Activated naive CD8-positive, alpha-beta T cell treated with anti-CD3 and anti-CD28 coated beads, Interleukin-2, amount 50 U/mL, for 24 hours (primary cell): ENCODE measurements at regions not wholly inside any gene's neighbourhood (a gene's known extent, or its start where the extent isn't known, plus 50 kb on each side); places are given as distances from the start of the nearest gene placed in this dataset.
"Not testable (repeated sequence)": the region's sequence is repeated elsewhere in the genome, so short reads cannot be mapped to it uniquely, and the experiment has no call there.

Experiments
- ATAC-seq: fragments of 150-1000 bp; cut with Tn5 transposase; one replicate; pipeline ENCODE4 v1.10.0; 2021
- DNase-seq: peaks from one replicate; pipeline ENCODE4 v3.0.0; 2021
- H3K27ac Mint-ChIP-seq: one replicate; pipeline ENCODE4 v1.8.0; 2021; ENCODE audit warnings: mild to moderate bottlenecking, mixed read lengths
- H3K27me3 Mint-ChIP-seq: one replicate; pipeline ENCODE4 v1.8.0; 2021; ENCODE audit warnings: mixed read lengths
- H3K36me3 Mint-ChIP-seq: one replicate; pipeline ENCODE4 v1.8.0; 2021; ENCODE audit warnings: low read depth, mixed read lengths
- H3K4me1 Mint-ChIP-seq: one replicate; pipeline ENCODE4 v1.8.0; 2021; ENCODE audit warnings: mixed read lengths
- H3K4me3 Mint-ChIP-seq: one replicate; pipeline ENCODE4 v1.8.0; 2021; ENCODE audit warnings: mild to moderate bottlenecking, moderate library complexity, mixed read lengths
- H3K9me3 Mint-ChIP-seq: one replicate; pipeline ENCODE4 v1.8.0; 2021; ENCODE audit warnings: mixed read lengths

DNA sequence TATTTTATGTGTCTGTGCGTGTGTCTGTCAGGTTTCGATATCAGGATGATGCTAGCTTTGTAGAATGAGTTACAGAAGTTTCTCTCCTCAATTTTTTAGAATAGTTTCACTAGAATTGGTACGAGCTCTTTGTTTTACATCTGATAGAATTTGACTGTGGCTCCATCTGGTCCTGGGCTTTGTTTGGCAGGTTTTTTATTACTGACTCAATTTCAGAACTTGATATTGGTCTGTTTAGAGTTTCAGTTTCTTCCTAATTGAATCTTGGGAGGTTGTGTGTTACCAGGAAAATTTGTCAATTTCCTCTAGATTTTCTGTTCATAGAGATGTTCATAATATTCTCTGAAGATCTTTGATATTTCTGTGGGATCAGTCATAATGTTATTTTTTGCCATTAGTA is 289.4 kb upstream of the COL3A1 start:
- Mint-ChIP-seq H3K27ac (no peak overlapping the region), H3K27me3 (no peaks in the 10 kb centered on the region), H3K36me3 (no peaks in the 10 kb centered on the region), H3K4me3 (no peak overlapping the region), H3K9me3 (no peaks in the 10 kb centered on the region), H3K4me1 (no peaks in the 10 kb centered on the region)
- ATAC-seq: no peak
- DNase-seq: no peak

DNA sequence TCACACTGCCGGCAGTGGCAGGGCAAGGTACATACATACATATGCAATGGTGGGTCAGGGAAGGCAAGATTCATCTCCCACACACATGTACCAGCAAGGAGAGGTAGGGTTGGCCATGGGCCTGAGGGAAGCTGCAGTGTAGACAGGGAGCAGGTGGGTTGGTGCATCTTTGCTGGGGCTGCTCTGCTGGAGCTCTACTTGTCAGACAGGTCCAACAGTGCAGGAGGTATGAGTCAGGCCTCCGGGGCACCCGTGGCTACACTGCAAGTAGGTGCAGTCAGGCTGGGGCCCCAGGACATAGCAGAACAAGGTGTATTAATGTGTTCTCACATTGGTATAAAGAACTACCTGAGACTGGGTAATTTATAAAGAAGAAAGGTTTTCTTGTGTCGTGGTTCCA is 281.1 kb upstream of the COL3A1 start:
- Mint-ChIP-seq H3K9me3 (peaks cover 5% of the 10 kb centered on the region), H3K27me3 (no peaks in the 10 kb centered on the region), H3K4me3 (no peak overlapping the region), H3K4me1 (no peaks in the 10 kb centered on the region), H3K36me3 (no peaks in the 10 kb centered on the region), H3K27ac (no peak overlapping the region)
- ATAC-seq: no peak
- DNase-seq: no peak

- H3K4me3 Mint-ChIP-seq: no peak overlapping the region
- ATAC-seq (no peak), DNase-seq (no peak)
- peaks cover 7% of the 10 kb centered on the region for H3K9me3 Mint-ChIP-seq
- H3K27me3 Mint-ChIP-seq: no peaks in the 10 kb centered on the region
- H3K4me1 Mint-ChIP-seq: no peaks in the 10 kb centered on the region
- H3K27ac Mint-ChIP-seq: no peak overlapping the region
- H3K36me3 Mint-ChIP-seq: no peaks in the 10 kb centered on the region
Measured at GRCh38 chr2:188693771-188694170, 280.4 kb upstream of the COL3A1 start.

GRCh38 chr2:188695953-188696352 is 278.2 kb upstream of the COL3A1 start:
- no peaks in the 10 kb centered on the region for H3K4me1 Mint-ChIP-seq
- H3K27me3 Mint-ChIP-seq: no peaks in the 10 kb centered on the region
- H3K36me3 Mint-ChIP-seq: no peaks in the 10 kb centered on the region
- DNase-seq (no peak), ATAC-seq (no peak)
- H3K9me3 Mint-ChIP-seq: peaks cover 11% of the 10 kb centered on the region
- no peak overlapping the region for H3K27ac Mint-ChIP-seq
- H3K4me3 Mint-ChIP-seq: no peak overlapping the region

DNA sequence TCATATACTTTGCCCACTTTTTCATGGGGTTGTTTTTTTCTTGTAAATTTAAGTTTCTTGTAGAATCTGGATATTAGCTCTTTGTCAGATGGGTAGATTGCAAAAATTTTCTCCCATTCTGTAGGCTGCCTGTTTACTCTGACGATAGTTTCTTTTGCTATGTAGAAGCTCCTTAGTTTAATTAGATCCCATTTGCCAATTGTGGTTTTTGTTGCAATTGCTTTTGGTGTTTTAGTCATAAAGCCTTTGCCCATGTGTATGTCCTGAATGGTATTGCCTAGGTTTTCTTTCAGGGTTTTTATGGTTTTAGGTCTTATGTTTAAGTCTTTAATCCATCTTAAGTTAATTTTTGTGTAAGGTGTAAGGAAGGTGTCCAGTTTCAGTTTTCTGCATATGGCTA is 276.0 kb upstream of the COL3A1 start:
- H3K36me3 Mint-ChIP-seq, ATAC-seq, H3K27me3 Mint-ChIP-seq, DNase-seq, H3K27ac Mint-ChIP-seq, H3K4me3 Mint-ChIP-seq, H3K4me1 Mint-ChIP-seq, H3K9me3 Mint-ChIP-seq: not testable (repeated sequence)

DNA sequence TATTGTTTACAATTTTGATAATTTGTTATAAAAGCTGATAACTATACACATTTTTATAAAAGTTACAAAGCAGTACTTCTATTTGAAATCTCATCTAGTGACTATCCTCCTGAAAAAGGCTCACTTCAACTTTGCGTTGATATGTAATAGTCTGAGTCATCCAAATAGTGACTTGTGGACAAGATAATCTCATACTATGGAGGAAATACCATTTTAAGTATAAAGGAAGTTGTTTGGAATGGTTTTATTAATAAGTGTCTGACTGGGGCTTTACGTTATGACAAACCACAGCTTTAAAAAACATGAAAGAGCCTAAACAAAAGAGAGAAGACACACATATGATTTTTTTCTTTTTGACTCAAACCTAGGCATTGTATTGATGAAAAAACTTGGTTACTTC is 272.3 kb upstream of the COL3A1 start:
- H3K27ac Mint-ChIP-seq: no peak overlapping the region
- H3K27me3 Mint-ChIP-seq: no peaks in the 10 kb centered on the region
- no peak overlapping the region for H3K4me3 Mint-ChIP-seq
- no peaks in the 10 kb centered on the region for H3K36me3 Mint-ChIP-seq
- H3K4me1 Mint-ChIP-seq: no peaks in the 10 kb centered on the region
- peaks cover 7% of the 10 kb centered on the region for H3K9me3 Mint-ChIP-seq
- DNase-seq (no peak), ATAC-seq (no peak)

DNA sequence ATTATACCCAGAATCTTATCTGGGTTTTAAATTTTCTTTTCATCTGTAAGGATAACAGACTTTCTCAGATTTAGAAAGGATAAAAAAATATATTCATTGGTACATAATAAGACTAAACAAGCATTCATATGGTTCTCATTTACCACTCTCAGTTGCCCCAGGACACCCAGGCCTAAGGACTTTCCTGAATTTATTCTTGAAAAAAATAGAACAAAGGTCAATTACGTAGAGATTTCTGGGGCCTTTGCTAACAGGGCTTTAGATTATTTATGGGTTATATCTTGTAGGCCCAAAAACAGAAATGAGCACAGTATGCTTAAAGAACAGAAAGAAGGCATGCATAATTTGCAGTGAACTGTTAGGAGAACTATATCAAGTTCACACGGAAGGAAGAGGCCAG is 269.0 kb upstream of the COL3A1 start:
- Mint-ChIP-seq H3K27ac (no peak overlapping the region), H3K27me3 (no peaks in the 10 kb centered on the region), H3K4me3 (no peak overlapping the region), H3K9me3 (no peaks in the 10 kb centered on the region), H3K4me1 (no peaks in the 10 kb centered on the region), H3K36me3 (no peaks in the 10 kb centered on the region)
- ATAC-seq (no peak), DNase-seq (no peak)

DNA sequence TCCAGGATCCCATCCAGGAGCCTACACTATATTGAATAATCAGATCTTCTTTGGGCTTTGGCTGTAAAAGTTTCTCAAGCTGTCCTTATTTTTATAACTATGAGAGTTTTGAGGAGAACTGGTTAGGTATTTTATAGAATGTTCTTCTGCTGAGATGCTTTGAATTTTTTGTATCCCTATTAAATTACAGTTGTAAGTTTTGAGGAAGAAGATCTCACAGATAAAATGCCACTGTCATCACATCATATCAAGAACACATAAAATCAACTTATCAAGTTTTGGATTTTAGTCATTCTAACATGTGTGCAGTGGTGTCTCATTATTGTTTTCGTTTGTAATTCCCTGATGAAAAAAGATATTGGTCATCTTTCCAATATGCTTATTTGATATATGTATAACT is 260.2 kb upstream of the COL3A1 start:
- peaks cover 13% of the 10 kb centered on the region for H3K9me3 Mint-ChIP-seq
- no peaks in the 10 kb centered on the region for H3K4me1 Mint-ChIP-seq
- DNase-seq (no peak), ATAC-seq (no peak)
- H3K4me3 Mint-ChIP-seq: no peak overlapping the region
- no peaks in the 10 kb centered on the region for H3K36me3 Mint-ChIP-seq
- H3K27me3 Mint-ChIP-seq: no peaks in the 10 kb centered on the region
- H3K27ac Mint-ChIP-seq: no peak overlapping the region

GRCh38 chr2:188720811-188721605 is 253.2 kb upstream of the COL3A1 start:
- Mint-ChIP-seq H3K4me3 (no peak overlapping the region), H3K36me3 (no peaks in the 10 kb centered on the region), H3K27ac (no peak overlapping the region), H3K9me3 (peaks cover 4% of the 10 kb centered on the region), H3K4me1 (no peaks in the 10 kb centered on the region), H3K27me3 (no peaks in the 10 kb centered on the region)
- no peak for DNase-seq
- no peak for ATAC-seq

DNA sequence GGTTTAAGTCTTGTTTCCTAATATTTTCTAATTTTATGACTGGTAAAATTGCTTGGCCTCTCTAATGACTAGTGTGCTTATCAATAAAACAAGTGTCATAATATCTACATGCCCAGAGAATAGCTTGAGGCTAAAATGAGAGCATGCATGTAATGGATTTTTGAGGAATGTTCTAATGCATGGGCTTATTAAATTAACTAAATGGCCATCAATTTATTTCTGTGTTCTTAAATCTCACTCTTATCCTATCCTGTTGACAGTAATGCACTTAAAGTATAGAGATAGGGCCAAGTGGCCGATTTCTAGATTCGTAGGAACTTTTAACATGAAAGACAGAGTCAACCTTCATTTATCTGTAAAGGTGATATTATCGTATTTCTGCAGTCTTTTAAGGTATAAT is 252.4 kb upstream of the COL3A1 start:
- no peaks in the 10 kb centered on the region for H3K36me3 Mint-ChIP-seq
- DNase-seq (no peak), ATAC-seq (no peak)
- H3K9me3 Mint-ChIP-seq: peaks cover 4% of the 10 kb centered on the region
- H3K27ac Mint-ChIP-seq: no peak overlapping the region
- H3K4me1 Mint-ChIP-seq: no peaks in the 10 kb centered on the region
- H3K27me3 Mint-ChIP-seq: no peaks in the 10 kb centered on the region
- H3K4me3 Mint-ChIP-seq: no peak overlapping the region

DNA sequence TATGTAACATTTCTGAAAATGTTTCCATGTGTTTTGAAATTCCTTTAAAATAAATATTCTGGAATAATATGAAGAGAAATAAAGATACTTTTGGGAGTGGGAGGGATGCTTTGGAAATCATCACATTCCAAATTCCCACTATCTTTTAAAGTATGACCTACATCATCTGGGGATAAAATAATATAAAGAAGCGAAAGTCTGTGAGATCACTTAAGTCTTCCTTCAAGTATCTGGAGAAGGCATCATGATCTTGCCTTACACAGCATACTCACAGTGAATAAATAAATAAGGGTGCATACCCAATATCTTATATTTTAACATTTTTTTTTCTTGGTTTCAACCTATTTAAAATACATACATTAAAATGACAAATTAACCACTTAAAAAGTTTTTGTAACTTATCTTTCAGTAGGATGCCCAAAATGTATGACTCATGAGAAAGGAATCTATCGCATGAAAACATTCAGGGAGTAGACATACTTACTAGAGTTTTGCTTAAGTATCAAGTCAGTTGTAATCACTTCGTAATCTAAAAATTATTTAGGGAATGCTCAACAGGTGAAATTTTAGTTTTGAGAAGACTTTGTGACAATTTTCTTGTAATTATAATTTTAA is 248.3 kb upstream of the COL3A1 start:
- DNase-seq (no peak), ATAC-seq (no peak)
- no peaks in the 10 kb centered on the region for H3K27me3 Mint-ChIP-seq

DNA sequence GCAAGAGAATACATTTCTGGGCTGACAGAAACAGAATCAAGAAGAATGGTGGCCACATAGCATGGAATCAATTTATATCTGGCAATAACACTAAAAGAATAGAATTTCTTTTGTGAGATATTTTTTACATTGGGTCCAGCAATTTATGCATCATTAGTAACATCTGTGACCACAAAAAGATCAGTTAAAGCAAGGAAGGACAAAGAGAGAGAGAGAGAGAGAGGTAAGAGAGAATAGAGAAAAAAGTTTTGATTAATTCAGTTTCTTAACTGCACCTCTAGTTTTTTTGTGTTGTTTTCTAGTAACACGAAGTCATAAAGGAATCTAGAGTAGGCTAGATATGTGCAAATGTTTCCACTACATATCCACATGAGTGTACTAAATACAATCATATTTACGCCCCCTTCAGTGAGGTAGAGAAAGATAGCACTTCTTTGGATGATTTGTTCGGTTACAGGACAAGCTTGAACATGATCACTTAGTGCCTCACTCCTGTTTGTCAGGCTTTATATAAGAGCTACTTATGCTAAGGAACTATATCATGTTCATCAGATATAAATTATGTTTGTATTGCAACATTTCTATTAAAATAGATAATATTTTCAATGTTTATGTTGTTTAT is 247.4 kb upstream of the COL3A1 start:
- Mint-ChIP-seq H3K36me3 (no peaks in the 10 kb centered on the region), H3K4me1 (no peaks in the 10 kb centered on the region), H3K9me3 (no peaks in the 10 kb centered on the region), H3K4me3 (no peak overlapping the region), H3K27me3 (no peaks in the 10 kb centered on the region), H3K27ac (no peak overlapping the region)
- DNase-seq (no peak), ATAC-seq (no peak)

More for the DNA sequence above, 248.3 kb upstream of the COL3A1 start:
- no peak overlapping the region for H3K27ac Mint-ChIP-seq
- H3K36me3 Mint-ChIP-seq: no peaks in the 10 kb centered on the region
- H3K4me1 Mint-ChIP-seq: no peaks in the 10 kb centered on the region
- H3K4me3 Mint-ChIP-seq: no peak overlapping the region
- H3K9me3 Mint-ChIP-seq: no peaks in the 10 kb centered on the region

DNA sequence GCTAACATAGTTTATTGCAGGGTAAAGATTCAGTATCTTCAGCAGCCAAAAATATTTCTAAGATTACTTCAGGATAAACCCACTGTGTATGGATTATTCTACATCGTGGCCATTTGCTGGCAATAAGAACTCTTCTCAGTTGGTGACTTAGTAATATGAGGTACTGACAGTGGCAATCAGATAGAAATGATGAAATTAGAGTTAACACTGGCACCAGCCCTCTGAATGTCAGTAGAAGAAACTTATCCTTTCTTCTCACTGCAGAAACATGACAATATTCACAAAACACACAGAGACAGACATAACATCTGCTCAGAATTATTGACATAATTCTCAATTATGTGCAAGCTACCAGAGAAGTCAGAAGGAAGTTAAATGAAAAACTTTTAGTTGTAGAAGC is 246.3 kb upstream of the COL3A1 start:
- no peaks in the 10 kb centered on the region for H3K9me3 Mint-ChIP-seq
- DNase-seq: no peak
- no peak overlapping the region for H3K4me3 Mint-ChIP-seq
- no peaks in the 10 kb centered on the region for H3K27me3 Mint-ChIP-seq
- no peaks in the 10 kb centered on the region for H3K4me1 Mint-ChIP-seq
- ATAC-seq: no peak
- H3K36me3 Mint-ChIP-seq: no peaks in the 10 kb centered on the region
- no peak overlapping the region for H3K27ac Mint-ChIP-seq

- no peak for DNase-seq
- no peaks in the 10 kb centered on the region for H3K36me3 Mint-ChIP-seq
- H3K4me1 Mint-ChIP-seq: no peaks in the 10 kb centered on the region
- H3K27ac Mint-ChIP-seq: no peak overlapping the region
- H3K9me3 Mint-ChIP-seq: no peaks in the 10 kb centered on the region
- H3K27me3 Mint-ChIP-seq: no peaks in the 10 kb centered on the region
- no peak for ATAC-seq
- no peak overlapping the region for H3K4me3 Mint-ChIP-seq
Measured at GRCh38 chr2:188734691-188735090, 239.5 kb upstream of the COL3A1 start.

DNA sequence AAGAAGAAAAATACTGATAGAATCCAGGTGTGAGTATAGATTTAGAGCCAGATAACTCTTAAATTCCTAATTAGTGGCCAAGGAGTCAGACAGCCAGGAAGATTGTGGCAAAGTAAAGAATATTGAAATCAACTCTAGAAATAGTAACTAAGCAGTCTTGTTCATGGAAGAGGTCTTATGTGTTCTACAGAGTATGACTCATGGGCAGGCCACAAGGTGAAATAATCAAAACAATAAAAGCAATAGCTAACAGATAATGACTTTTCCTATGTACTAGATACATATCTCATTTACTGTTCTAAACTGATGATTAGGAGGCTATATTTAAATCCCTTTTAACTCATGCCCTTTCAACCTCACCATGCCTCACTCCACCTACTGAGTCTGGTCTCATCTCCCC is 227.4 kb upstream of the COL3A1 start:
- Mint-ChIP-seq H3K27ac (no peak overlapping the region), H3K27me3 (no peaks in the 10 kb centered on the region), H3K9me3 (peaks cover 6% of the 10 kb centered on the region), H3K36me3 (no peaks in the 10 kb centered on the region), H3K4me1 (no peaks in the 10 kb centered on the region), H3K4me3 (no peak overlapping the region)
- DNase-seq: no peak
- no peak for ATAC-seq
